Fibroblast of skin of left quadriceps (primary cell): ENCODE measurements at regions not wholly inside any gene's neighbourhood (a gene's known extent, or its start where the extent isn't known, plus 50 kb on each side); places are given as distances from the start of the nearest gene placed in this dataset.
"Not testable (repeated sequence)": the region's sequence is repeated elsewhere in the genome, so short reads cannot be mapped to it uniquely, and the experiment has no call there.

ENCODE experiments used
- DNase-seq, 2 experiments: peaks; one replicate each; pipeline ENCODE4 v3.0.0-alpha.2; 2013; ENCODE audit warnings: low read depth in 2 of 2

DNA sequence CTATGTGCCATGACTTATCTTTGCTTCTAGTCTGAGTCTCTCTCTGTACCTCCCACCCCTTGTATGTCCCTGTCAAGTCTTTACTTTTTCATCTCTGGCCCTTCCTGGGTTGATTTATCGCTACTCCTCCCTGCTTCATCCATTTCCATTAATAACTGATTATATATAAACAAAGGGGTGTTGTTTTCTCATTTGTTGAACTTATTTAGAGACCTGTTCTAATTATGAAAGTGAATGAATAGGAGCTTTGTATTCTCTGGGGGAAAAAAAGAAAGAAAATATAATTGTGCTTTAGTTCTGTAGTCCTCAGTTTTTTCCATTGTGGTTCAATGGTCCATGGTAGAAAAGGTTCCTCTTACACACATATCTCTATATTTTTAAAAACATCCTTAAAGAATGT is 328.9 kb upstream of the PPP2R3A start:
- DNase-seq: no peak

GRCh38 chr3:135637013-135637412 is 328.5 kb upstream of the PPP2R3A start:
- no peak for DNase-seq

- no peak for DNase-seq
Observed at GRCh38 chr3:135641761-135642160, 323.8 kb upstream of the PPP2R3A start.

DNA sequence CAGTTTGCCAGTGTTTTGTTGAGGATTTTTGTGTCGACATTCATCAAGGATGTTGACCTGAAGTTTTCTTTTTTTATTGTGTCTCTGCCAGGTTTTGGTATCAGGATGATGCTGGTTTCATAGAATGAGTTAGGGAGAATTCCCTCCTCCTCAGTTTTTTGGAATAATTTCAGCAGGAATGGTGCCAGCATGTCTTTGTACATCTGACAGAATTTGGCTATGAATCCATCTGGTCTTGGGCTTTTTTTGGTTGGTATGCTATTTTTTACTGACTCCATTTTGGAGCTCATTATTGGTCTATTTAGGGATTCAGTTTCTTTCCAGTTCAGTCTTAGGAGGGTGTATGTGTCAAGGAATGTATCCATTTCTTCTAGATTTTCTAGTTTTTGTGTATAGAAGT is 320.0 kb upstream of the PPP2R3A start:
- no peak for DNase-seq

DNA sequence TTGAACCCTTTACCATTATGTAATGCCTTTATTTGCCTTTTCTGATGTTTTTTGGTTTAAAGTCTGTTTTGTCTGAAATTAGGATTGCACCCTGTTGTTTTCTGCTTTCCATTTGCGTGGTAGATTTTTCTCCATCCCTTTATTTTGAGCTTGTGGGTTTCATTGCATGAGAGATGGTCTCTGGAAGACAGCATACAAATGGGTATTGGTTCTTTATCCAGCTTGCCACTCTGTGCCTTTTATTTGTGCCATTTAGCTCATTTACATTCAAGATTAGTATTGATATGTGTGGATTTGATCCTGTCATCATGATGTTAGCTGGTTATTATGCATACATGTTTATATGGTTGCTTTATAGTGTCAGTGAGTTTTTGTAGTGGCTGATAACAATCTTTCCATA is 318.7 kb upstream of the PPP2R3A start:
- DNase-seq: no peak

DNA sequence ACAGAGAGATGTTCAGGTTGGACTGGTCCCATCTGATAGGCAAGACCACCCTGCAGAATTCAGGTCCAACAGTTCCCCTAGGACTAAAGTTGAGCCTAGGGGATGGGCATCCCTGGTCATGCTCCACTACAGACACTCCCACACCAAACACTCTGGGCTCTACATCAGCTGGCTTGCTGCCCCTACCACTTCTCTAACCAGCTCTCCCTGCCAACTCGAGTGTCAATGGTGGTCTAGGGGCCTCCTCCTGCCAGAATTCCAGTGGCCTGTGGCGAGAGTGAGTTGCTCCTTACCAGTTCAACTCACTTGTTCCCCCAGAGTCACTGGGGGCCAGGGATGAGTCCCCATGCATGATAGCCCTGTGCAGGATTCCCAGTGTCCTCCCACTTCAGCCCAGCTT is 316.2 kb upstream of the PPP2R3A start:
- DNase-seq: no peak

DNA sequence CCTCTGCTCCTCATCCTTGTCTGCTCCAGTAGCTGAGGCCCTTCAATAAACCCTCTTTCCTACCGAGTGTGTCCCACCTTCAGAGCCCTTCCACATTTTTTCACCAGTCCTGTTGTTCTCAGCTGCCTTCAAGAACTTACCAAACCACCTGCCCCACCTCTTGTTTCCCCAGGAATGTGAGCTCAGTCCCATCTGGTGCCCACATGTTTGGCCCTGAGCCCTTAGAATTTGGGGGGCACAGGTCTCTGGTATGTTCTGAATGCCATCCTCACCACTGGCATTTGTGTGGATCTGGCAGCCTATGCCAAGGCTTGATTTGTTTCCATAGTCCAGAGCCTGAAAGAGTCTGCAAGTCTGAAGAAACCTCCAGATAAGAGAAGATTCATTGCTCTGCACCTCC is 315.2 kb upstream of the PPP2R3A start:
- DNase-seq: no peak

DNA sequence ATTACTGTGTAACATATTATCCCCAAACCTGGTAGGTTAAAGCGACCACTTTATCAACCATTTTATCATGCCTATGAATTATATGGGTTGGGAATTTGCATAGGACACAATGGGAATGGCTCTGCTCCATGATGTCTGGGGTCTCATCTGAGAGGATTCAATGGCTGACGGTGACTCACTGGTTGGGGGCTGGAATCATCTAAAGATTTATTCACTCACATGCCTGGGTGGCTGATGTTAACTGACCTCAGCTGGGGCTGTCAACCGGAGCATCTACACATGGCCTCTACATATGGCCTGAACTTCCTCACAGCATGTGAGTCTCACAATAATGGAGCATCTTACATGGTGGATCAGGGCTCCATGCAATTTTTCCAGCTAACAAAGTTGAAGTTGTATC is 313.1 kb upstream of the PPP2R3A start:
- no peak for DNase-seq

- DNase-seq: no peak
Observed at GRCh38 chr3:135655328-135655727, 310.2 kb upstream of the PPP2R3A start.

- DNase-seq: not testable (repeated sequence)
Observed at GRCh38 chr3:135658451-135658850, 307.1 kb upstream of the PPP2R3A start.

DNA sequence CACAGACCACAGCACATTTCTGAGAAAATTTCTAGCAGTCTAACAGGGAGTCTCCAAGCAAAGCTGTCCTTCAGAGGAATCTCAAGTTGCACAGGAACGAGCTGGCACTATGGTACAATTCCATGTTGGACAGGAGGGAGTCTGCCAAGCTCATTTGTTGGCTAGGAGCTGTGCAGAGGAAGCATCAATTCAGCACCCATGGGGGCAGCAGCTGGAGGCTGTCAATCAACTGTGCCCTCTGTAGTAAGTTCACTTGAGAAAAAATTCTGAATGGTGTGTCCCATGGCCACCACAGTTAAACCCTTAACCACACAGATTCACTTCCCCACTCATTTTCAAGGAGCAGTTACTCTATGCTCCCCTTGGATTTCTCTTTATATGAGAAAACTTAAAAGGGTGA is 298.5 kb upstream of the PPP2R3A start:
- no peak for DNase-seq

DNA sequence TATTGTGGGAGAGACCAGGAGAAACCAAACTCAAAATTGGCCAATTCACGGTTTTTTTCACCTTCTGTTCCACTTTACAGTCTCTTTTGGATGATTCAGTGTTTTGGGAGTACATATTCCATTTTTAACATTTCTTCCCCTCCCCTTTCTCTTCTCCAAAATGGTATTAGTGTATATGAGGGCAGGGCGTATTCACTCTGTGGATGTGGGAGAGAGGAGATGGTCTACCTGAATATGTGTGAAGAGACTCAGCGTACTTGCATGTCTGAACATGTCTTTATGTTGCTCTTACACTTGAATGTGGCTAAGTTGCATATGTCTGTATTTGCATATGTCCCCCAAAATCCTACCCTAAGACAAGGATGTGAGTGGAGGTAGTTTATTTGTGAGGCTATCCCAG is 291.0 kb upstream of the PPP2R3A start:
- no peak for DNase-seq

- DNase-seq: no peak
Observed at GRCh38 chr3:135678386-135678785, 287.1 kb upstream of the PPP2R3A start.

DNA sequence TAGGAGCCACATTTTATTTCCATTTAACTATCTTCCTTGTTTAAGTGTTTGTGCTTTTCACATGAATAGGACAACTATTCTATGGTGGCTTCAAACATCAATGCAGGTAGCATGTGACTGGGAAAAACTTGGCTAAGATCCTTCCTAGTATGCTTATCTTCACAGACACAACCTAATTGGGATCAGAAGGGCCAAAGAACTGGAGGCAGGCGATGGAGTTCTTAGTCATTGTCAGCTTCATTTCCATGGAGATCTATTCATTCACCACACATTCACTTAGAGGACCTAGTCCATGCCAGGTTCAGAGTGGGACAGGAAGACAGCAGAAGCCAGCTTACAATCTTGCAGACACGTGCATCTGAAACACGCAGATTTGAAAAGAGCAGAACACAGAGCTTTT is 277.5 kb upstream of the PPP2R3A start:
- no peak for DNase-seq

- DNase-seq: no peak
Observed at GRCh38 chr3:135690664-135691063, 274.9 kb upstream of the PPP2R3A start.

GRCh38 chr3:135691240-135691639 is 274.3 kb upstream of the PPP2R3A start:
- DNase-seq: no peak

DNA sequence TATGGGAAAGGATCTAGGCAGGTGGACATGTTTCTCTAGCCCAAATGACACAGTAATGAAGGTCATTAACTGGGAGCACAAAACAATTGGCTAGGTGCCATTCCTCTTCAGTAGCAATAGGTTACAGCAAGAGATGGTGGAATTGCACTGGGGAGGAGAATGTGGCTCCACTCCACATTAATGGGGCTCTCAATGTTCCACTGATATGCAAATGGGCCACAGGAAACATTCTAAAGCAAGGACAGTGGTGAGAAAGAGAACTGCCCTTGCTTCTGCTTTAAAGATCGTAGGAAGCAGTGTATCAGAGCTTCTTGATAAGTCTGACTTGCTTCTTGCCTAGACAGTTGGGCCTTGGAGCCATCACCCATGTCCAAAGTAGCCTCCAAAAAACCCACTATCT is 271.4 kb upstream of the PPP2R3A start:
- no peak for DNase-seq

DNA sequence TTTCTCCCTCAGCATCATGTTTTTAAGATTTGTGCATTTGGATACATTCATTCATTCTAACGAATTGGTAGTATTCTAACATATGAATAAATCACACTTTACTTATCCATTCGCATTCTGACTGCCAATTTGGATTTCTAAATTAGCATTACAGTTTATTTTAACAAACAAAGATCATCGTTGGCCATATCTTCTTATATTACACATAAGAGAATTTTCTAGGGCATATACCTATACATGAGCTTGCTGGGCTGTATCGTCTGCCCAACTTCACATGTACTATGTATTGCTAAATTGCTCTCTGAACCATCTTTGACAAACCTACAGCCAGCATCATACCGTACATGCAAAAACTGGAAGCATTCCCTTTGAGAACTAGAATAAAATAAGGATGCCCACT is 265.8 kb upstream of the PPP2R3A start:
- no peak for DNase-seq

GRCh38 chr3:135706758-135707375 is 258.7 kb upstream of the PPP2R3A start:
- DNase-seq: no peak

DNA sequence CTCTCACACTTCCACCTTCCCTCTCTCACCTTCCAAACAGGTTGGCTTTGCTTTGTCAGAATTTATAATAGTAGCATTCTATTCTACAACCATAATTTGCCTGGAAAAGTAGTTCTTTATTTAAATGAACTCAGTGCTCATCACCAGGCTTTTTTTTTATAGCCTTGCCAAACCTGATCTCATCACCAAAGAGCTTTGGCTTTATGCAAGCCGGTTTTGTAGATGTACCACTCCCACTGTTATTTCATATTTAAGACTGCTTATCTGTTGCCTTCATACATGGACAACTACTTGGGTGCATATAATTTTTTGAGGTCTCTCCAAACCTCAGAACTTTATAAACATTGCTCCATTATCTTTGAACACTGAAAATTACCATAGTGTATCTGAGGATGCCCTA is 246.1 kb upstream of the PPP2R3A start:
- no peak for DNase-seq

DNA sequence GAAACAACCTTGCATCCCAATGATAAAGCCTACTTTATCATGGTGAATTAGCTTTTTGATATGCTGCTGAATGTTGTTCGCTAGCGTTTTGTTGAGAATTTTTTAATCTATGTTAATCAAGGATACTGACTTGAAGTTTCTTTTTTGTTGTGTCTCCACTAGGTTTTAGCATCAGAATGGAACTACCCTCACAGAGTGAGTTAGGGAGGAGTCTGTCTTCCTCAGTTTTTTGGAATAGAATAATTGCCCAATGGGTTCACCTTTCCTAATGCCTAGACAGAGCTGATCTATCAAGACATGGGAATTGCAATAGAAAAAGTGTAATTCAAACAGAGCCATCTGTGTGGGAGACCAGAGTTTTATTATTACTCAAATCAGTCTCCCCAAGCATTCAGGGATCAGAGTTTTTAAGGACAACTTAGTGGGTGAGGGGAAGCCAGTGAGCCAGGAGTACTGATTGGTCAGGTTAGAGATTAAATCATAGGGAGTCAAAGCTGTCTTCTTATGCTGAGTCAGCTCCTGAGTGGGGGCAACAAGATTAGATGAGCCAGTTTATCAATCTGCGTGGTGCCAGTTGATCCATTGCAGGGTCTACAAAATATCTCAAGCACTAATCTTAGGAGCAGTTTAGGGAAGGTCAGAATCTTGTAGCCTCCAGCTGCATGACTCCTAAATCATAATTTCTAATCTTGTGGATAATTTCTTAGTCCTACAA is 237.4 kb upstream of the PPP2R3A start:
- no peak for DNase-seq

DNA sequence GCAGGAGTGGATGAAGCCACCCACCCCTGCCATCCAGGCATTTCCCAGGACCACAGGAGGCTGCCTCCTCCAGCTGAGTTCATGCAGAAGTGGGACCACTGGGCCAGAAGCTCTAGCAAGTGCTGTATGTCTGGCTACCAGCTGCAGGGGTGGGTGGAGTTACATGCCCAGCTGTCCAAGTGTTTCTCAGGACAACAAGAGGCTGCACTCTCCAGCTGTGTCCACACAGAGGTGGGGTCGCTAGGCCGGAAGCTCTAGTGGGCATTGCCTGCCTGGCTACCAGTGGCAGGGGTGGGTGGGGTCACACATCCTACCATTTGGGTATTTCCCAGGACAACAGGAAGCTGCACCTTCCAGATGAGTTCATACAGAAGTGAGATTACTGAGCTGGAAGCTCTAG is 234.0 kb upstream of the PPP2R3A start:
- no peak for DNase-seq

DNA sequence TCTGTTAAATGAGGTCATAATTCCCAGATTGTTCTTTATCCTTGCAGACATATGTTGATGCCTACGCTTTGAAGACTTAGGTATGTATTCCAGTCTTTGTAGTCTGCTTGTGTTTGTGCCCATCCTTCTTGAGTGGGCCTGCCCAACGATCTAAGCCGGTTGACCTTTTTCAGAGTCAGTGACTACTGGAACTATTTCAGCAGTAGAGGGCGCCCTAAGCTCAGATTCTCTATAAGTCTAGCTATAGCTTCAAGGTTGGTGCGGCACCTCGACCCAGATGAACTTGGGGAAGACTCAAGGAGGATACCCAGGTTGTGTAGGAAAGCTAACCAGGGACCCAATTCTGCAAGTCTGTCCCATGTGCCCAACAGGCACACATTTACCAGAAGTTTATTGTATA is 228.8 kb upstream of the PPP2R3A start:
- DNase-seq: no peak

DNA sequence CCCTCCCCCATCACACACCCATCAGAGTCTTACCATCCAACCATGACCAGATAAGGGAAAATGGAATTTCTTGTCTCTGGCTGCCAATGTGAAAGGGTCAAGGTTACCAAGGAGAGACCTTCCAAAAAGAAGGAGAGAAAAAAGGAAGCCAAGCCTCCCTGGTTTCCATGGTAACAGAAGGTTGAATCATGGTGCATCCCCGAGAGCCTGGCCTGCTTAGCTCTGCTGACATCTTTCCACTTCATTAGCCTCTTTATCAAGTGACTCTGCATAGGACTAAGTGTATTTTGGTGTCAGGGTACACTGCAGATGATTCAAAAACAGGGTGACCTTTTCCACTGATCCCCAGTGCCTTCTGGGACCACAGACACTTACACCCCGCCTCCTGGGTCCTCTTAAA is 225.7 kb upstream of the PPP2R3A start:
- no peak for DNase-seq
